ENCODE measurements at regions not wholly inside any gene's neighbourhood (a gene's known extent, or its start where the extent isn't known, plus 50 kb on each side); places are given as distances from the start of the nearest gene placed in this dataset.

DNA sequence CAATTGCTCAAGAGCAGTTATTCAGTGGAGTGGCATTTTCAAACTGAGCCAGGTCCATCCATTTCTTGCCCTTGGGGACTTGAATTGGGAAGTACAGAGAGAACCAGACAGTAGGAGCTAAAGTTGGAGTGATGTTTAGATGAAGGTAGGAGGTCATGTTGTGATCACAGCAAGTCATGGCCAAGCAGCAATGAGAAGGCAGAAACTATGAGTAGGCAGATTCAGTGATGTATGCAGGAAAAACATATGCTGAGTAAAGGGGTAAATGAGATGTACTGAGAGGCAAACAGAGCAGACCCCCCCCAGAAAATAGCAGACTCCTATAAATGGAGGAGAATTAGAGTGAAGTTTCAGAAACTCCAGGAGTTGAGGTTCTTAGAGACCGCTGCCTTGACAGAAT lies 95.8 kb downstream of the PERP start:
- DNase-seq: no peak
- WGBS, 5 donors: 89 to 100% (median 100%) methylated on average over 1 of the region's 1 CpG
- peaks cover 0 to 6% (median 2%) of the 10 kb centered on the region in 4 donors for H3K4me1 ChIP-seq
- no peak overlapping the region for H3K4me3 ChIP-seq
- intact Hi-C loops (cut with DNase I; ENCODE audit: low total_unique reads): no loop called here
- H3K27ac ChIP-seq: no peak overlapping the region
- TF ChIP-seq EP300 (IDR thresholded peaks at IDR 0.05) (no peak), POLR2A (IDR thresholded peaks at IDR 0.05) (no peak), POLR2AphosphoS5 (IDR thresholded peaks at IDR 0.05) (no peak)
- TF ChIP-seq, protein P1, sequence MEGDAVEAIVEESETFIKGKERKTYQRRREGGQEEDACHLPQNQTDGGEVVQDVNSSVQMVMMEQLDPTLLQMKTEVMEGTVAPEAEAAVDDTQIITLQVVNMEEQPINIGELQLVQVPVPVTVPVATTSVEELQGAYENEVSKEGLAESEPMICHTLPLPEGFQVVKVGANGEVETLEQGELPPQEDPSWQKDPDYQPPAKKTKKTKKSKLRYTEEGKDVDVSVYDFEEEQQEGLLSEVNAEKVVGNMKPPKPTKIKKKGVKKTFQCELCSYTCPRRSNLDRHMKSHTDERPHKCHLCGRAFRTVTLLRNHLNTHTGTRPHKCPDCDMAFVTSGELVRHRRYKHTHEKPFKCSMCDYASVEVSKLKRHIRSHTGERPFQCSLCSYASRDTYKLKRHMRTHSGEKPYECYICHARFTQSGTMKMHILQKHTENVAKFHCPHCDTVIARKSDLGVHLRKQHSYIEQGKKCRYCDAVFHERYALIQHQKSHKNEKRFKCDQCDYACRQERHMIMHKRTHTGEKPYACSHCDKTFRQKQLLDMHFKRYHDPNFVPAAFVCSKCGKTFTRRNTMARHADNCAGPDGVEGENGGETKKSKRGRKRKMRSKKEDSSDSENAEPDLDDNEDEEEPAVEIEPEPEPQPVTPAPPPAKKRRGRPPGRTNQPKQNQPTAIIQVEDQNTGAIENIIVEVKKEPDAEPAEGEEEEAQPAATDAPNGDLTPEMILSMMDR (IDR thresholded peaks at IDR 0.05): no peak
- H3K36me3 ChIP-seq: no peaks in the 10 kb centered on the region
- no peaks in the 10 kb centered on the region for H3K9me3 ChIP-seq
- no peaks in the 10 kb centered on the region for H3K27me3 ChIP-seq

DNA sequence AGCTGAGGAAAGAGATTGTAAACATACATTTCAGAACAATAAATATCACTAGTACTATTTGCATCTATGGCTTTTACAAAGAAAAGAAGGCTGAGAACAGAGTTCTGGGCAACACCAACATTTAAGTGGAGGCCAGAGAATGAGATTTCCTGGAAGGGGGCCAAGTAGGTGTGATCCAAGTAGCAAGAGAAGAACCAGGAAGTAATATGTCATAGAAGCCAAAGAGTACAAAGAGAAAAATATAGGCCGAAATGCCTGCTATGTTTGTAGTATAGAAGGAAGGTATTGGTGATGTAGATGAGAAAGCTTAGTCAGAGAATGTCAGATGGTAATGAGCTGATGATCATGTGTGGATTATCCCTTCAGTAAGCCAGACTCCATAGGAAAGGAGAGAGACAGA lies 94.5 kb downstream of the PERP start:
- 83 to 93% (median 89%) methylated on average over 1 of the region's 1 CpG for WGBS, 5 donors
- no peaks in the 10 kb centered on the region for H3K9me3 ChIP-seq
- no peak overlapping the region for H3K4me3 ChIP-seq
- H3K27me3 ChIP-seq: no peaks in the 10 kb centered on the region
- peak in 1 of 2 donors; percentile 55 for DNase-seq
- intact Hi-C loops (cut with DNase I; ENCODE audit: low total_unique reads): no loop called here
- H3K27ac ChIP-seq: no peak overlapping the region
- H3K36me3 ChIP-seq: no peaks in the 10 kb centered on the region
- TF ChIP-seq POLR2A (IDR thresholded peaks at IDR 0.05): no peak
- H3K4me1 ChIP-seq: no peaks in the 10 kb centered on the region

DNA sequence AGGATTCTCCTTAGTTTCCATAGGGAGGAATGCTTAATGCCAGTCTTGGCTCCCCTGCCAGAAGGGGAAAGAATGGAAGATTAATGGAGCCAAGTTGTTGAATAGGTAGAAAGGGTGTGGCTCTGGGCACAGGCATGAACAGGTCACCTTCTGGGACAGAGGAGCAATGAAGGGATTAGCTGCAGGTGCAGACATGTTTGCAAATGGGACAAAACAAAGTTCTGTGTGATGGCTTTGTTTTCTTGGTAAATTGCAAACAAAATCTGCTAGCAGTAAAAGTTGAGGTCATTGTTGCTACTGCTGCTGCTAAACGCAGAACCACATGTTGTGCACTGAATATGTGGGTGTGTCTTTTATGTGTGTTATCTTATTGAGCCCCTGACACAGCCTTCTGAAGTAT lies 93.3 kb downstream of the PERP start:
- intact Hi-C loops (cut with DNase I; ENCODE audit: low total_unique reads): no loop called here
- no peak overlapping the region for H3K4me3 ChIP-seq
- peak in 1 of 2 donors; percentile 49 for DNase-seq
- TF ChIP-seq EP300 (IDR thresholded peaks at IDR 0.05): no peak
- TF ChIP-seq, protein P1 (IDR thresholded peaks at IDR 0.05): no peak
- TF ChIP-seq POLR2AphosphoS5 (IDR thresholded peaks at IDR 0.05): no peak
- no peak for TF ChIP-seq POLR2A (IDR thresholded peaks at IDR 0.05)
- H3K9me3 ChIP-seq: no peaks in the 10 kb centered on the region
- 16 to 40% (median 30%) methylated on average over 1 of the region's 1 CpG for WGBS, 5 donors
- no peaks in the 10 kb centered on the region for H3K36me3 ChIP-seq
- no peak overlapping the region for H3K27ac ChIP-seq
- H3K4me1 ChIP-seq: no peaks in the 10 kb centered on the region
- H3K27me3 ChIP-seq: no peaks in the 10 kb centered on the region

DNA sequence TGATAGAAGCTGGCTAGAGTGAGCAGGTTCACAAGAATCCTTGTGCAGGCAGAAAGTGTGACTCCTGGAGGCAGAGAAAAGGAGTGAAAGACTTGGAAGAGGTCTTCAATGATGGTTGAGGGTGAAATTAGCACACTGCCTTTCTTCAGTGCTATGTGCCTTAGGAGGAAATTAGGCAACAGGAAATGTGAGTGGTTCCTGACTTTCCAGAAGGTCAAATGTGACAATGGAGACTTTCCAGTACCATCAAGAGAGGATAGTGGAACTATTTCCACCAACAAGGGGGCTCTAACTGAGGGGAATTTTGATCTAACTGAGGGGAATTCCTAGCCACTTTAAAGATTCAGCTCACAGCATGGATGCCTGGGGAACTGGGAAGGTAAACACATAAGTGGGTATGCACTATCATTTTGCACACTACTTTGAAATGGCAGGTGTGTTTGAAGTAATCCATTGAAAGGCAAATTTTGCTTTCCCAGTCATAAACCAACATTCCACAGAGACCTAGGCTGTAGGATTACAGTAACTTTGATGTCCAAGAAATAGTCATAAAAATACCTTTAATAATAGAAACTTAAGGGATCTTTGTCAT lies 90.0 kb downstream of the PERP start:
- intact Hi-C loops (cut with DNase I; ENCODE audit: low total_unique reads): no loop called here
- no peaks in the 10 kb centered on the region for H3K36me3 ChIP-seq
- H3K27me3 ChIP-seq: no peaks in the 10 kb centered on the region
- no peaks in the 10 kb centered on the region for H3K9me3 ChIP-seq
- H3K4me3 ChIP-seq: no peak overlapping the region
- no peak overlapping the region for H3K27ac ChIP-seq
- no peaks in the 10 kb centered on the region for H3K4me1 ChIP-seq
- TF ChIP-seq POLR2AphosphoS5 (IDR thresholded peaks at IDR 0.05): no peak
- TF ChIP-seq, protein P1 (IDR thresholded peaks at IDR 0.05): no peak
- no peak for DNase-seq

DNA sequence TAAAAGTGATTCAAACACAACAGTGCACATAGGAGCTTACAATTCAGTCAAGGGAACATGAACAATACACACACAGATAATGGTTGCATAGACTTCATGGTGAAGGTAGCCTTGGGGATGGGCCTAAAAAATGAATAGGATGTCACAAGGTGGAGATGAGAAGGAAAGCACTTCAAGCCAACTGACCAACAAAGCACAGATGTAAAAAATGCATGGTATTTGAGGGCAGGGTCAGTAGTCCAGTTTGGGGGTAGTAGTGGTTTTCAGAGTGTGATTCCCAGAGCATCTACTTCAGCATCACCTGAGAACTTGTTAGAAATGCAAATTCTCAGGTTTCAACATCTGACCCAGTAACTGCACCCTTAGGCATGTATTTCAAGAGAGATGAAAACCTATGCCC lies 88.9 kb downstream of the PERP start:
- intact Hi-C loops (cut with DNase I; ENCODE audit: low total_unique reads): no loop called here
- no peak for TF ChIP-seq POLR2A (IDR thresholded peaks at IDR 0.05)
- TF ChIP-seq POLR2AphosphoS5 (IDR thresholded peaks at IDR 0.05): no peak
- TF ChIP-seq, protein P1 (IDR thresholded peaks at IDR 0.05): no peak
- no peak for TF ChIP-seq EP300 (IDR thresholded peaks at IDR 0.05)
- no peak for DNase-seq
- H3K27me3 ChIP-seq: no peaks in the 10 kb centered on the region
- no peaks in the 10 kb centered on the region for H3K4me1 ChIP-seq
- no peaks in the 10 kb centered on the region for H3K36me3 ChIP-seq
- no peaks in the 10 kb centered on the region for H3K9me3 ChIP-seq
- H3K4me3 ChIP-seq: no peak overlapping the region
- no peak overlapping the region for H3K27ac ChIP-seq

Measured in stomach (tissue), 8 donors.